ENCODE measurements at regions not wholly inside any gene's neighbourhood (a gene's known extent, or its start where the extent isn't known, plus 50 kb on each side); places are given as distances from the start of the nearest gene placed in this dataset.

DNA sequence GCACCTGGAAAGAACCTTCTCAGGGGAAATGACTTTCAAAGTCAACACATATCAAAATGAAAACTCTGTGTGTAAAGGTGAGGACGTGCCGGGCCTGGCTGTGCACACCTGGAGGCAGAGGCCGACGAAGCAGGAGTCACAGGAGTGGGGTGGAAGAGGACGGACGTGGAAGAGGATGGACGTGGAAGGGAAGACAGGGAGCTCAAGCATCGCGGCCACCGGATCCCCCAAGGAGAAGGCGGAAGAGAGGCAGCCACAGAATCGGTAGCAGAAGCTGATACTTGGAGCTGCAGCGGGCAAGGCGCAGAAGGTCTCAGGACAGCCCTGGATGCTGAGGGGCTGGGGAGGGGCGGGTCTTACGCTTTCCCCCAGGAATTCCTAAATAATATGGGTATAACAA lies 519.8 kb downstream of the BRD1 start:
- DNase-seq: no peak

DNA sequence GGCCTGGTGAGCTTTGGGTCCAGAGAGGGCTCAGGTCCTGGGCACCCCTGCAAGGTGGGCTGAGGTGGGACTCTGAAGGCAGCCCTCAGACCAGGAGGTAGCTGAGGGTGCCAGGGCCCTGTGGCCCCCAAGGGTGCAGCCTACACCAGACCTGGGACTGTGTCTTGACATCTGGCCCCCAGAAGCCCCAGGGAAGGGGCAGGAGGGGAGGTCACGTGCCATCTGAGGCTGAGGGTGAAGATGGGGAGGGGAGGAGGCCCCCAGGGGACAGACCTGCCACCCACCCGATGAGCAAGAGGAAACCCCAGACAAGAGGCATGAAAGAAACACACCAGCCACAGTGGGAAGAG lies 520.2 kb downstream of the BRD1 start:
- no peak for DNase-seq

DNA sequence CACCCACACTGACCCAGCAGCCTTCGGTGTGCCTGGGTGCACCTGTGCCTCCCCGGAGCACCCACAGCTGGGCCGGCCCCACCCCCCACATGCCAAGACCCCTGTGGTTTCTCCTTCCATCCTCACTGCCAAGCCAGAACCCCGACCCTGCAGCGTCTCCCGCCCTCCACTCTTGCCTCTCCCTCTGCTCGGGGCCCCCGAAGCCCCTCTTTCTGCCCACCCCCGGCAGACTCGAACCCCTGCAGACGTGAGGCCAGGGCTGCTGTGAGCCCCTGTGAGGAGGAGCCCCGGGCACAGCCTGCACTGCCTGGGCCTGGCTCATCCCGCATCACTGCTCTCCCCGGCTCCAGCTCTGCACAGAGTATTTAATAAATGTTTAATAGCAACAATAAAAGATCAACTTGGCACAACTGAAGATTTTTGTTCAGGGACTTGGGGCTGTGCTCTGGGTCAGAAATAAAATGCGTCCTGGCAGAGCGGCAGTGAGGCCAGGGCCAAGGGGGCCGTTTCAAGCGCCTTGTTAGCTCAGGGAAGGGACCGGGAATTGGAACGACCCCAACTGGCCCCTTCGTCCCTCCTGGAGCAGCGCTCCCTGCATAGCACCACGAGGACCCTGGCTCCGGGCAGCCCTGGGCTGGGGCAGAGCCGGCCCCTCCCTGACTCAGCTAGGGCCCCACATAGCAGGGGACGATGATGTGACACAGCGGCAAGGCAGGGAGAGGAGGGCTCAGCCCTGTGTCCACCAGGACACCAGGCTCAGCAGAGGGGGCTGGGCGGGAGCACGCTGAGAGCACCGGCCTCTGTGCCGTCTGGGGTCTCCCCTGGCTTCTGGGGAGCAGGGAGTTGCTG lies 520.8 kb downstream of the BRD1 start:
- DNase-seq: no peak

DNA sequence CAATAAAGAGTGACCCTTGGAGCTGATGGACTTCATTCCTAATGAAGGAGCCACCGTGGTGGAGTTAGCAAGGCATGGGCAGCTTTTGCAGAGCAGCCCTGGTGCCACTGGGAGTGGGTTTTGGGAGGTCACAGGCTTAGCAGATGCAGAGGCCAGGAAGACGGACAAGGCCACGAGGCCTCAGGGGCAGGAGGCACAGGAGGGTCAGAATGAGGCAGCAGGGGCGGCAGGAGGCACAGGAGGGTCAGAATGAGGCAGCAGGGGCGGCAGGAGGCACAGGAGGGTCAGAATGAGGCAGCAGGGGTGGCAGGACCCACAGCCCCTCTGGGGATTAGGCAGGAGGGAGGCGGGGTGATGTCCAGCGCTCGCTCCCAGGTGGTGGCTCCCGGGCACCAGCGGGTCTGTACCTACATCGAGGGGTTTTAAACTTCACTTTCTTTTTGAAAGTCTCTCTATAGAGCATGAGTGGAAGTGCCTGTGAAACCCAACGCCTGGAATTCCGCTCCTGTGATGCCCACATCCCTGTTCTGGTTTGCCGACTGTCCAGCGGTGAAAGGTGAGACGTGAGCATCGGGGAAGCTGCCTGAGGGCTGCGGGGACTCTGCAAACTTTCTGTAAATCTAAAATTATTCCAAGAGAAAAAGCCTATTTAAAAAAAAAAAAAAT lies 521.6 kb downstream of the BRD1 start:
- no peak for DNase-seq

DNA sequence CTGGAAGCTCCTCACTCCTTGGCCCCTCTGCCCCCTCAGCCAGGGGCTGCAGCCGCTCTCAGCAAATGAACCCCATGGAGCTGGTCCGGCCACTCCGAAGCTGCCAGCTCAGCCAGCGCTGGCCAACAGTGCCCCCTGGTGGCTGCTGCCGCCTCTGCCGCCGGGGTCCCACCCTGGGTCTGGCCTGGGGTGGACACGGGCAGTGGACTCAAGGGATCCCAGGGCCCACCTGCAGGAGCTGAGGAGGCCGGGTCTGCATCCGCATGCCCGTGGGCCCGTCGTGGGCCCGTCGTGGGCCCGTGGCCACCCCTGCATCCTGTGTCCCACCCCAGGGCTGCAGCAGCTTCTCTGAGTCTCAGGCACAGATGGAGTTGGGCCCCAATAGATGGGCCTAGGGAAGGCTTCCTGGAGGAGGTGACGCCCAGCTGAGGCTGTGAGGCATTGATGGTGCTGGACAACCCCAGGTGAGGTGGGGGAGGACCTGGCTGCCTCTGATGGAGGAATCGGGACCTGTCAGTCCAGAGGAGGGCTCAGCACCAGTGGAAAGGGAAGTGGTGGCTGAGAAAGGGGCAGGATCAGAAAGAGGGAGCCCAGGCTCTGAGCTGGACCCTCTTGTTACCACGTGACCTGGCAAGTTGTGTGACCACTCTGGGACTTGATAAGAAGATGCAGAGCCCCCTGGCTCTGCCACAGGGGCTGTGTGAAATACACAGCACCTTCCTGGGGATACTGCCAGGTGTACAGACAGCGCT lies 522.3 kb downstream of the BRD1 start:
- DNase-seq: no peak

DNA sequence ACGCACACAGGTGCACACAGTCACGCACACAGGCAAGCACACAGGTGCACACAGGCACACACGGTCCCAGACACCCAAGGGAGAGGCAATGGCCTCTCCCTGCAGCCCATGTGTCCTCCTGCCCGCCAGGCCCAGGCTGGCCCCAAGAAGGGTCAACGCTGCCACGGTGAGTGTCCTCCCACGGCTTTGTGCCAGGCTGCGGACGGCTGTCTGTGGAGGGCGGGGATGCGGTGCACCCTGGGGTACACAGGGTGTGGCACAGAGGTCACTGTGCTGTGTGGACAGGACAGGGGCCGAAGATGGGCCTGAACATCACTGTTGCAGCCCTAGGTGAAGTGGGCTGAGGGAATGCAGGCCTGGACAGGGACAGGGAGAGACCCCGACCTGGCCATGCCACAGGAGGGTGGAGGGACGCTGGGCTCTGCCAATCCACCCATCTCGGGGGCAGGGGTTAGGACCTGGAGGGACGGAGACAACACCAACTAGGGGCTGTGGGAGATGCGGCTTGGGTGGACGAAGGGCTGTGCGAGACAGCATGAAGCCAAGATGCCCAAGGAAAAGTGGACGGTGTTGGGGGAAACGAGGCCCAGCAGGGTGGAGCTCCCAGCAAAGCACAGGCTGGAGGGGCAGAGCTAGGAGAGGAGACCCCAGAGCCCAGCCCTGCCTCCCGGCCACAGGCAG lies 523.8 kb downstream of the BRD1 start:
- DNase-seq: no peak

DNA sequence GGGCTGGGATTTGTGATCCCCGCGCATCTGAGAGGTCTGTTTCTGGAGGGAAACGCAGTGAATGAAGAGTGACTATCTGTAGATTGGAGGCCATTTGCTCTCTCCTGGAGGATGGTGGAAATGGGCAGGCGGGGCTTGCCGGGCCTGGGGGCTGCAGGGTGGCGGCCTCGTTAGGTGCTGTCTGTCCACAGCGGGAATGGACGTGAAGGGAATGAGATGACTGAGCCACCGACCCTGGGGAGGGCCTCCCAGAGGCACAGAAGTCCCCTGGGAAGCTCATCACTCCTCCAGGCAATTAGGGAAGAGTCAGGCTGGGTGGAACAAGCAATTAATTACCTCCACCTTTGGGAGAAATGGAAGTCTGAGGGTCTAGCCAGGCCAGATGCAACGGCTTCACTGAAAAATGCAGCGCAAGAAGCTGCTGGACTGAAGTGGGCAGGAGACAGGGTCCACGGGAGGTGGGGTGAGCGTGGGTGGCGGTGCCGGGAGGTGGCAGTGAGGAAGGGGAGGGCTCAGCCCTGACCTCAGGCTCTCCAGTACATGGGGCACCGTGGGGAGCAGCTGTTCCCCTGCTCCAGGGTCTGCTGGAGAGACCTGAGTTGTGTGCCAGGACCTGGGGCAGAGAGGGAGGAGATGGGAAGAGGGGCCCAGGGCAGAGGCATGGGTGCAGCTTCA lies 524.5 kb downstream of the BRD1 start:
- DNase-seq: no peak

DNA sequence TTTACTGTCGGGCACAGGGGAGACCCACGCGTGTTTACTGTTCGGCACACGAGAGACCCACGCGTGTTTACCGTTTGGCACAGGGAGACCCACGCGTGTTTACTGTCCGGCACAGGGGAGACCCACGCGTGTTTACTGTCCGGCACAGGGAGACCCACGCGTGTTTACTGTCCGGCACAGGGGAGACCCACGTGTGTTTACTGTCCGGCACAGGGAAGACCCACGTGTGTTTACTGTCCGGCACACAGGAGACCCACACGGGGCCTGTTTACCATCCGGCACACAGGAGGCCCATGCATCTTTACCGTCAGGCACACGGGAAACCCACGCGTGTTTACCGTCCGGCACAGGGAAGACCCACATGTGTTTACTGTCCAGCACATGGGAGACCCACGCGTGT lies 525.1 kb downstream of the BRD1 start:
- no peak for DNase-seq

DNA sequence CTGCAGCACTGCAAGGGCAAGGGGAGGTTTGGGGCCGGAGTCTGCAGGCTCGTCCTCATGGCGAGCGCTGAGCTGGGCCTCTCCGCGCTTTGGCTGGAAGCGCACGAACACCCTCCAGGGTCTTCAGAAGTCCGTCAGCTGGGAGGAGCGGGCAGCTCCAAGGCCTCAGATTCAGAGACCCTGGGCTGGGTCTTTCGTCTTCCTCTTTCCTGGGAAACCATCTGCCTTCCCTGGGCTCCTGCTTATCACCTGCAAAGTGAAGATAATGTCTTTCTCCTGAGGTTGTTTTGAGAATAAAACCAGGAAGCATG lies 525.6 kb downstream of the BRD1 start:
- no peak for DNase-seq

DNA sequence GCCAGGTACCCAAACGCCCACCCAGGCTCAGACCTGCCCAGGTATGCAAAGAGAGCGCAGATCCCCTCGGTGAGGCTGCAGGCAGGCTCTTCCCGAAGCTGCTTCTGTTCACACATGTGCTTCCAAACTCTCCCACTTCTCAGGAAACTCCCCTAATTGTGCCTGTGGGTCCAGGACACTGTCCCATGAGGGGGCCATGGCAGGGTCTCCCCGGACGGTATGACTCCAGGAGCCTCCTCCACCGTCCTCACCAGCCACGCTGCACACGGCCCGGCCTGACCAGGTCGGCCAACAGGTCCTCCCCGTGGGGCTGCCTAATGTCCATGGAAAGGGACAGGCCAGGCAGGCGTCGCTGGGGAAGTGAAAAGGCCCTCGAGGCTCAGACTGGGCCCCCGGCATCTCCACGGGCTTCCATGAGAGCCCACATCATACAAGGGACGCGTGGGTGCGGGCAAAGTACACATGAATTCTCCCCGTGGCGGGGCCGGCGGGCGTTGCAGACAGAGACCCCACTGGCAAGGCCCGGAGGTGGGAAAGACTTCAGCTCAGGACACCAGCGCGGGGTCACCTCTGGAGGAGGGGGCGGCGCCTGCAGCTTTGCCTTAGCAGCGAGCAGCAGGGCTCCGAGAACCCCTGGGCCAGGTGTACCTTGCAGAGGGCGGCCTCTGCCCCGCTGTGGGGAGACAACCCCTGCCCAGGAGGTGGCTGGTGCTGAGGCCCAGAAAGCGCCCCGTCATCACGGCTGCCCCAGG lies 526.1 kb downstream of the BRD1 start:
- DNase-seq: no peak

DNA sequence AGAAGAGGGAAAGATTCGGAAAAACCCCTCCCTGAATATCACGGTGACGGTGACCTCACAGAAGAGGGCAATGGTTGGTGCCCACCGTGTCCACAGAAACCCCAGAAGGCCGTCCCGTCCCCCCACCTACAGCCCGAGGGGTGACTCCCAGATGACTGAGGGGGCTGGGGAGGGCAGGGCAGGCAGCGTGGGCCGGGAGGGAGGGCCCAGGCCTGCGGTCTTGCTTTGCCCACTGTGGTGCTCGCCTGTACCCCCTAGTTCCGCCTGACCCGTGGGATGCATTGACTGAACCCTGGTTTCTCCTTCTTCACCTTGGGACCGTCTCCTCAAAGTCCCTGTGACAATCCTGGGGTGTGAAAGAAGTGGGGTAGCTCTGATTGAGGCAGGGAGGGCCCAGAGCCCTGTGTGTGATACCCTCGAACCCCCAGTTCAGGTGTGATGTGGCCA lies 526.7 kb downstream of the BRD1 start:
- DNase-seq: no peak

DNA sequence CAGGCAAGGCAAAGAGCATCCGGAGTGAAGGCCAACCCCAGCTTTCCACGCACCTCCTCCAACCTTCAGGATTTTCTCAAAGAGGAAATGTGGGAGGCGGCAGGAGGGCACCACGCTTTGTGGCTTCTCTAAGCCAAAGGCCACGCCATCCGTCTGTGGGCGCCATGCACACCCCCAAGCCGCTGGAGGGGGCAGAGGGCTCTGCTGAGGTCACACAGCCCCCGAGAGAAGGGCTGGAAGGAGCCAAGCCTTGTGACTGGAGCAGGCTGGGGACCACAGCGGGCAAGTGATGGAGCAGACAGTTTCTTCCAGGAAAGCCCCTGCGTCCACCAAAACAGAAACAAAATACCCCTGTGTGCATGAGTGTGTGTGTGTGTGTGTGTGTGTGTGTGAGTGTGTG lies 527.4 kb downstream of the BRD1 start:
- DNase-seq: no peak

DNA sequence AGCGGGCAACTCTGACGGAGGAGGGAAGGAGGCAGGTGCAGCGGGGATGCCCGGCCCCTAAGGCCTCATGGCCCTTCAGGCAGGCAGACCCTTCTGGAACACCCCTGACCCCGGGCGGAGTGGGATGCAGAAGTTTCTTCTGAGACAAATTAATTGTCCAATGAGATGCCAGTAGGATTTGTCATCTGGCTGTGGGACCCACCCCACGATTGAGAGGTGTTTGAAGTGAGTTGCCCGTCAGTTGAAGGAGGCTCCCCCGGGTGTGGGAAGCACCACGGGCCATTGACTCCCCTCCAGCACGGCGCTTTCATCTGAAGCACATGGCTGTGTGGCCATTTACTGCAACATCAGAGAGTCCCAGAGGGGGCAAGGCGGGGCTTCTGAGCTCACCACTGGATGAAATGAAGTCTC lies 527.8 kb downstream of the BRD1 start:
- no peak for DNase-seq

DNA sequence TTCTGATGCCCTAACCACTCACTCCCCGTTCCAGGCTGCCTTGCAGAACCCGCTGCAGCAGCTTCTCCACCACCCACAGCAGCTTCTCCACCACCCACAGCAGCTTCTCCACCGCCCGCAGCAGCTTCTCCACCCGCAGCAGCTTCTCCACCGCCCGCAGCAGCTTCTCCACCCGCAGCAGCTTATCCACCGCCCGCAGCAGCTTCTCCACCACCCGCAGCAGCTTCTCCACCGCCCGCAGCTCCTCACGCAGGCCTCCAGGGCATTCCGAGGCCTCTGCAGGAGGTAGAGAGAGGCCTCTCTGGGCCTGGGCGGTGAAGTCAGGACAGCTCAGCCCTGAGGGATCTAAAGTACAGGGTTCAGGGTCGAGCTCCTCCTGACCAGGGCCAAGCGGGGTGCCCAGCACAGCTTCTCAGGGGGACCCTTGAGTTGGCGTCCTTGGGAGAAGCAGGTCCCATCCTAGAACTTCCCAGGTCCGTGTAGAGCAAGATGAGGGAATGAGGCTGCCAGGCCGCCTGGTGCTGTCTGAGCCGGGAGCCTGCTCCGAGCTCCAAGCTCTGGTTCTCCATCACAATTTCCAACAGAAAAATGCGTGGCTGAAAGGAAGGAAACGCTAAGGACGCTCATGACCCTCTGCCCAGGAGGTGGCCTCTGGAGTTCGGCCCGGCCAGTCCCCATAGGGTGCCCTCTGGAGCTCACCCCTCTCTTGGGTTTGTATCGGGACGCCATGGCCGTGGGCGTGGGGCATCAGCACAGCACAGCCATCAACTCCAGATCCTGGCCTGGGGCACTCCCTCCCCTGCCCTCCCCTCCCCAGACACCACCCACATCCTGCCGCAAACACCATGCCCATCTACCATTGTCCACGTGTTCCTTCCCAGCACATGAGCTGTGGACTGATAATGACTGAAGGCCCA lies 528.6 kb downstream of the BRD1 start:
- no peak for DNase-seq

DNA sequence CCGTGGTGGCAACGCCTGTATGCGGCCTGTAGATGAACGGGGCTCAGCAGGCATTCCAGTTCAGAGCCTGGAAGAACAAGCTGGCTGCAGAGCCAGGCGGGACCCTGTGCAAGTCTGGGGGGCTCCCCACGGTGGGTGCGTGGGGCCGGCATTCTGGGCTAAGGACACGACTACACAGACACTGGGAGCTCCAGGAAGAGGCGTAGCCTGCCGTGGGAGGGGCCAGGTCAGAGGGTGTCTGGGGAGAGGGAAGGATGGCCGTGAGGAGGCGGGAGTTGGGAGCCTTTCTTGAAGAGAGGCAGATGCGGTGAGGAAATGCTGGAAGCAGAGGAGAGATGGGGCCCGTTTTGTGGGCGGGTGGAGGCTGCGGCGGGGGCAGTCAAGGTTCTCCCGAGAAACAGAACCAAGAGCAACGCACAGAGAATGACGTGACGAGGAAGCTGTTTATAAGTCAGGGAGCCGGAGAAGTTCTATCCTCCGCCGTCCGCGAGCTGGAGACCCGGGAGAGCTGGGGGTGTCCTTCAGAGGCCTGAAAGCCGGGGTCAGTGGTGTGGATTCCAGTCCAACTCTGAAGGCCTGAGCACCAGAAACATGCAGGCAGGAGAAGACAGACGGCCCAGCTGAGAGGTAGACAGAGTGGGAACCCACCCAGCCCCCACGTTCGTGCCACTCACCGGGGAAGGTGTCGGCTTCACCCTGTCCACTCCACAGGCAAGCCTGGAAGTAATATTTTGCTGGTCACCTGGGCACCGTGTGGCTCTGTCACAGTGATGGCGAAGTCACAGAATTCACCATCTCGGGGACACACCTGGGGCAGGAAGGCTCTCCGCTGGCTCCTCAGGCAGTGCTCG lies 529.6 kb downstream of the BRD1 start:
- DNase-seq: no peak

DNA sequence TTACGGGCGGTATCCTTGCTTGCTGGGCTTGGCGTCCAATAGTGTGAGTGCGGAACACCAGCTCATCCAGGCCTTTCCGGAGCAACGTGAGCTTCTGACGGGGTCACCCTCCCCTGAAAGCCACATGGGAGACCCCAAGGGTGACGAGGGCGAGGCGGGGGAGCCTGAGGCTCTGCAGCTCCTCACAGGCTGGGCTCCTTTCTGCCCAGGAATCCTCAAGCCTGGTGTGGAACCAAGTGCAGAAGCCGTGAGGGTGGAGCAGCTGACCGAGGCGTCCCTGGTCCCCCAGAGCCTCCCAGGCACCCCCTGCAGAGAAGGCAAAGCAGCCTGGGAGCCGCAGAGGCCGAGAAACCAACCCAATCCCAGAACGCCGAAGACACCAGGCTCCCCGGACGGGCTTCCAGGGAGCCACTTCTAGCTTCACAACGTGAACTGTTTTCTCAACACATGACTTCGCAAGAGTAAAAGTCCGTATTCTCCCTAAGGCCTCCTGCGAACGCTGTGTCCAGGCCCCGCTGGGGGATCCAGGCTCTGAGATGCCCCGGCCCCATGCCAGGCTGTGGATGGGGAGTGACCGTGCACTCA lies 530.3 kb downstream of the BRD1 start:
- no peak for DNase-seq

DNA sequence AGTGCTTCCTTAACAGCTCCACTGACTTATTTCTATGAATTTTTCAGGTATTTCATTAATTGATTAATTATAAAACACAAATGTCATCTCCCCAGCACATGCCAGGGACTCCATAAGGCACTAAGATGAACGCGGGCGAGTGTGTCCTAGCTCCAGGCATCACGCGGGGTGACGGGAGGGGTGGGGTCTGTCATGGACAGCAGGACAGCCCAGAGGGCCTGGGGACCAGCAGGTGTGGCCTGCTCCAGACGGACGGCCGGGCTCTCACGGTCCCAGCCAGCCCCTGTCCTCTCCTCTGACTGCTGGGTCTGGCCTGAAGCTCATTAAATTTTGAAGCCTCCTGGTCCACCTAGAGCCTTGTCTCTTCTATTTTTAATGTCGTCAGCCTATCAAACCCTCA lies 531.1 kb downstream of the BRD1 start:
- no peak for DNase-seq

DNA sequence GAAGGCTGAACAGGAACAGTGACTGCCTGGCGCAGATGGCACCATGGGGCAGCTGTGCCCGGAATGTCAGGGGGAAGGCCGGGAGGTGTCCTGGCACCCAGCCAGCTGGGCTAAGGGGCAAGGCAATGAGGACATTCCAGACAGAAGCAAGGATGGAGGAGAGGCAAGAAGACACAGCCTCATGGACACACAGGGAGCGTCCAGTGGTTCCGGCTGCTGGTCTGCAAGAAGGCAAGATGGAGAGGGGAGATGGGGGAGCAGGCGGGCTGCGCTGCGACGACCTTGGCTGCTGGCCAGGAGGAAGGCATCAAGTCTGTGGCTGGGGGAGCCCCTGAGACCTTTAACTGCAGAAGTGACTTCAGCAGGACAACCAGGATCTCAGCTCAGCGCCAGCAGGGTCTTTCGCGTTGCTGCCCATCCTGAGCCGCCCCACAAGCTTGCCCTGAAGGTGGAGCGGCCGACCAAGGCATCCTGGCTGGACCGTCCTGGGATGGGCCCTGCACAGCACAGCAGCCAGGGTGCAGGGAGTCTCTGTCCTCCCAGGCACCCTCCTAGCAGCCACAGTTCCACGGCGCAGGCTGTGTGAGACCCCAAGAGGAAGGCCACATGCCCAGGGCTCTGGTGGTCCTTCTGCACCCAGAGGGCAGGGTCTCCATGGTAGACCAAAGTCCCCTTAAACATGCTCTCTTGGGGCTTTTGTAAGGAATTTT lies 531.7 kb downstream of the BRD1 start:
- no peak for DNase-seq

DNA sequence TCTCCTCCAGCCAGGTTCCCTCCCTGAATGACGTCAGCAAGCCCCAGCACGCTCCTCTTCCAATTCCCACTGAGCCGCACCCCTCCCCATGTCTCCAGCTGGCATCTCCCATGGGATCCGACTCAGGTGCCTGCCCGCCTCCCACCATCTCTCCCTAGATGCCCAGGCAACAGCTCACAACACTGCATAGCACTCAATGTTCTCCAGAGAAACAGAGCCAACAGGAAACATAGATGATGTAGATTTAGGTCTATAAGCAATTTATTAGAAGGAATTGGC lies 532.3 kb downstream of the BRD1 start:
- DNase-seq: no peak
